ENCODE measurements at regions not wholly inside any gene's neighbourhood (a gene's known extent, or its start where the extent isn't known, plus 50 kb on each side); places are given as distances from the start of the nearest gene placed in this dataset.

DNA sequence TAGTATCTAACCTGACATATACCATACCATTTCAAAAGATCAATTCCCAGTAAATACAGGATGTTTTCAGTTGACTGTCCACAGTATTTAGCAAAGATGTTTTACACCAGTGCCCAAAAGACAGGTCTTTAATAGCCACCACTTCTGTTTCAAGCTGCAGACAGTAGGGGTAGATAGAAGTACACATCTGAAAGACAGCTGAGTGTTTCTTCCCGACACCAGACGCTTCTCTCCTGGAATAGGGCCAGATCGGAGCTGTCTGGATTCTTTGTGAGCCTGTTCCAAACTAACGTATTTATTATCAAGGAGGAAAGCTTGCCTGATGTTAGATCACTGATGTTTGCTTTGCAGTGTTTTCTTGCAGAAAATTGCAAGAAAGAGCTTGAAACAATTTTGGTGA is 136.1 kb upstream of the RBMS3 start:
- no peaks in the 10 kb centered on the region for H4K20me1 ChIP-seq (ENCODE audit: insufficient read depth, low read length)
- WGBS (ENCODE audit: insufficient coverage) = no CpG with 5 or more reads among the region's 4 CpGs
- no peak overlapping the region for H2AFZ ChIP-seq (ENCODE audit: insufficient read depth, low read depth, low read length, poor library complexity, severe bottlenecking)
- no peaks in the 10 kb centered on the region for H3K36me3 ChIP-seq (replicated peaks in 1 of 2; ENCODE audit: control insufficient read depth in 1 of 2, insufficient read depth in 2 of 2, low read length in 2 of 2)
- H3K4me3 ChIP-seq (replicated peaks in 1 of 3; ENCODE audit: low read depth in 2 of 3, low read length in 3 of 3) = no peak overlapping the region
- no peaks in the 10 kb centered on the region for H3K27me3 ChIP-seq (ENCODE audit: control insufficient read depth in 2 of 2, insufficient read depth in 2 of 2, low read length in 2 of 2)
- no peak for DNase-seq
- TF ChIP-seq, protein P1, sequence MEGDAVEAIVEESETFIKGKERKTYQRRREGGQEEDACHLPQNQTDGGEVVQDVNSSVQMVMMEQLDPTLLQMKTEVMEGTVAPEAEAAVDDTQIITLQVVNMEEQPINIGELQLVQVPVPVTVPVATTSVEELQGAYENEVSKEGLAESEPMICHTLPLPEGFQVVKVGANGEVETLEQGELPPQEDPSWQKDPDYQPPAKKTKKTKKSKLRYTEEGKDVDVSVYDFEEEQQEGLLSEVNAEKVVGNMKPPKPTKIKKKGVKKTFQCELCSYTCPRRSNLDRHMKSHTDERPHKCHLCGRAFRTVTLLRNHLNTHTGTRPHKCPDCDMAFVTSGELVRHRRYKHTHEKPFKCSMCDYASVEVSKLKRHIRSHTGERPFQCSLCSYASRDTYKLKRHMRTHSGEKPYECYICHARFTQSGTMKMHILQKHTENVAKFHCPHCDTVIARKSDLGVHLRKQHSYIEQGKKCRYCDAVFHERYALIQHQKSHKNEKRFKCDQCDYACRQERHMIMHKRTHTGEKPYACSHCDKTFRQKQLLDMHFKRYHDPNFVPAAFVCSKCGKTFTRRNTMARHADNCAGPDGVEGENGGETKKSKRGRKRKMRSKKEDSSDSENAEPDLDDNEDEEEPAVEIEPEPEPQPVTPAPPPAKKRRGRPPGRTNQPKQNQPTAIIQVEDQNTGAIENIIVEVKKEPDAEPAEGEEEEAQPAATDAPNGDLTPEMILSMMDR (IDR thresholded peaks at IDR 0.05) = no peak
- Mint-ChIP-seq H3K4me1 (no peaks in the 10 kb centered on the region), H3K4me3 (no peak overlapping the region), H3K27me3 (ENCODE audit: low read depth in 3 of 3) (no peaks in the 10 kb centered on the region), H3K36me3 (no peaks in the 10 kb centered on the region), H3K9me3 (no peaks in the 10 kb centered on the region), H3K27ac (no peak overlapping the region)
- H3K9me3 ChIP-seq (replicated peaks in 1 of 2; ENCODE audit: control insufficient read depth in 1 of 2, insufficient read depth in 1 of 2, low read length in 2 of 2) = no peaks in the 10 kb centered on the region
- H3K27ac ChIP-seq (ENCODE audit: low read depth in 1 of 2, low read length in 2 of 2) = no peak overlapping the region
- H3K9ac ChIP-seq (ENCODE audit: insufficient read depth, low read length, poor library complexity, severe bottlenecking) = no peak overlapping the region
- H3K79me2 ChIP-seq (ENCODE audit: insufficient read depth, low read length) = no peaks in the 10 kb centered on the region
- H3K4me1 ChIP-seq (ENCODE audit: control insufficient read depth in 1 of 2, insufficient read depth in 2 of 2, low read length in 2 of 2) = no peaks in the 10 kb centered on the region
- no peak overlapping the region for H3K4me2 ChIP-seq (replicated peaks; ENCODE audit: extremely low read depth, low read length, poor library complexity, severe bottlenecking)
- intact Hi-C loops (cut with micrococcal nuclease) = no loop called here

DNA sequence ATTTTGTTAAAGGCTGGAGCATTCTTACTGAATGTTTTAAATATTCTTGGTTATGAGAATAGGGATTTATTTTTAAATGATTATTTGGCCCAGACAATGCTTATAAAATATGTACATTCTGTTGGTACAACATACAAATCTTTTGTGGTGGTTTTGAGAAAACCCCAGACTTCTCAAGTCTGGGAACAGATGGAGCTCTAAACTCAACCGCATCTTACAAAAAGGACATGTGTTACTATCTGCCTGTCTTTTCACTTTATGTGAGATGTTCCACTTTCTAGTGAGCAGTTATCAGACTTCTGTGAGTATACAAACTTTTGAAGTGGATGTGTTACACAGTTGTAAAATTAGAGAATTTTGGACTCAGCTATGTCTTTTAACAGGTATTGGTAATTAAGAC is 135.5 kb upstream of the RBMS3 start:
- no peak for DNase-seq
- Histone ChIP-seq H3K27ac (ENCODE audit: low read depth in 1 of 2, low read length in 2 of 2) (no peak overlapping the region), H3K9me3 (replicated peaks in 1 of 2; ENCODE audit: control insufficient read depth in 1 of 2, insufficient read depth in 1 of 2, low read length in 2 of 2) (no peaks in the 10 kb centered on the region), H3K4me2 (replicated peaks; ENCODE audit: extremely low read depth, low read length, poor library complexity, severe bottlenecking) (no peak overlapping the region), H4K20me1 (ENCODE audit: insufficient read depth, low read length) (no peaks in the 10 kb centered on the region), H2AFZ (ENCODE audit: insufficient read depth, low read depth, low read length, poor library complexity, severe bottlenecking) (no peak overlapping the region), H3K36me3 (replicated peaks in 1 of 2; ENCODE audit: control insufficient read depth in 1 of 2, insufficient read depth in 2 of 2, low read length in 2 of 2) (no peaks in the 10 kb centered on the region), H3K79me2 (ENCODE audit: insufficient read depth, low read length) (no peaks in the 10 kb centered on the region), H3K4me3 (replicated peaks in 1 of 3; ENCODE audit: low read depth in 2 of 3, low read length in 3 of 3) (no peak overlapping the region), H3K27me3 (ENCODE audit: control insufficient read depth in 2 of 2, insufficient read depth in 2 of 2, low read length in 2 of 2) (no peaks in the 10 kb centered on the region), H3K9ac (ENCODE audit: insufficient read depth, low read length, poor library complexity, severe bottlenecking) (no peak overlapping the region), H3K4me1 (ENCODE audit: control insufficient read depth in 1 of 2, insufficient read depth in 2 of 2, low read length in 2 of 2) (no peaks in the 10 kb centered on the region)
- H3K27me3 Mint-ChIP-seq (ENCODE audit: low read depth in 3 of 3) = no peaks in the 10 kb centered on the region
- no peak overlapping the region for H3K27ac Mint-ChIP-seq
- no CpG with 5 or more reads among the region's 1 CpG for WGBS (ENCODE audit: insufficient coverage)
- no peaks in the 10 kb centered on the region for H3K36me3 Mint-ChIP-seq
- TF ChIP-seq, protein P1 (IDR thresholded peaks at IDR 0.05) = no peak
- H3K4me1 Mint-ChIP-seq = no peaks in the 10 kb centered on the region
- intact Hi-C loops (cut with micrococcal nuclease) = no loop called here
- H3K4me3 Mint-ChIP-seq = no peak overlapping the region
- peaks cover 0 to under 1% (median 0%) of the 10 kb centered on the region in 7 donors for H3K9me3 Mint-ChIP-seq

Data from CD14-positive monocyte (primary cell).